GM18511 (cell line): ENCODE measurements at regions not wholly inside any gene's neighbourhood (a gene's known extent, or its start where the extent isn't known, plus 50 kb on each side); places are given as distances from the start of the nearest gene placed in this dataset.

Source experiments
- ATAC-seq: cut with Tn5 transposase; IDR thresholded peaks from one replicate; pipeline ENCODE4 v1.9.1; 2021; ENCODE audit warnings: mild to moderate bottlenecking, moderate library complexity; ENCODE audit not compliant: unreplicated experiment

DNA sequence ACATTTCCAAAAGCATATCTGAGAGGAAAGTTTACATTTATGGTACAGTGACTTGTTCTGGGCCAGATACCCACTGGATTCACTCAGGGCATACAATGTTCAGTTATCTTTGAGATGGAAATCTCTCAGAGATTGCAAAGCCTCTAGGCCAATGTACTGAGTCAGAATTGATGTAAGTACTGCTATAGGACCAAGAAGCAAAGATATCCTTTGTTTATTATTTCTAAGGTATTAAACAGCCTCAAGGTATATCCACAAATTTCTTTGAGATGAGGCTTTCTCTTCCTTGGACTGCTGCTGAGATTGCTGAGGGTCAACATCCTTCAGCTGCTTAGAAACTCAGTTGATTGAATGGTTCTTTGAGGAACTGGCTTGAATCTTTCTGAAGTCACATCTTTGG, 484.0 kb downstream of the METTL15 start:
- ATAC-seq, result no peak

DNA sequence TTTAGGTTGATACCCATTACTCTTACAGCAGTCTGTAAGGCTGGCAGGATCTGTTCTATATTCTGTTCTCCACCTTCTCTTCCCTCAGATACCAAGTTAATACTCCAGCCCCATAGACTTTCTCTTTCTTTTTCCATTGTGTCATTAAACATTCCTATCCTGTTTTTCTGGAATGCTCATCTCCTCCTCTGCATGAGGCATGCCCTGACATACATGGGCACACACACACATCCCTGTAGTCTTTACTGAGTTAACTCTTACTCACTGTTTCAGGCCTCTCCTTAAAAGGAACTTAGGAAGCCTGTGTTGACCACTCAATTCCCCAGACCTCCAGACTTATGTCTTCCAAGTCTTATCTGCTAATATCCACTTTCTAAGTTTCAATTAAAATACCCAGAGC, 476.8 kb downstream of the METTL15 start:
- no peak for ATAC-seq

DNA sequence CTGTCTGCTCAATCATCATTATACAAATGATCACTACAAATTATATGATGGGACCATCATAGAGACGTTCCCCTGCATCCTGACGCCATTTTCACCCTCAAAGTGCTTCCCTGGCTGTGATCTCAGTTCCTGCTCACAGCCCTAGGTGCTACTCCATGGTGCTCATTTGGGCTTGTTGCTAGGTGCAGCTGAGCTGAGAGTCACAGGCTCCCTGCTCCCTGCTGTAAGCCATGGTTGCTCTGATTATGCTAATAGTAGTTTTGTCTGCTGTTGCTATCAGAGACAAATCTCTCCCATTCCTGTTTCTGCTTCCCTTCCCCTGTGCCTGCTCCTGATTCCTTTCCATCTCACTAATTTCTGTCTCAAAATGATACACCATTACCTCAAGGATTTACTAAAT, 474.3 kb downstream of the METTL15 start:
- no peak for ATAC-seq

DNA sequence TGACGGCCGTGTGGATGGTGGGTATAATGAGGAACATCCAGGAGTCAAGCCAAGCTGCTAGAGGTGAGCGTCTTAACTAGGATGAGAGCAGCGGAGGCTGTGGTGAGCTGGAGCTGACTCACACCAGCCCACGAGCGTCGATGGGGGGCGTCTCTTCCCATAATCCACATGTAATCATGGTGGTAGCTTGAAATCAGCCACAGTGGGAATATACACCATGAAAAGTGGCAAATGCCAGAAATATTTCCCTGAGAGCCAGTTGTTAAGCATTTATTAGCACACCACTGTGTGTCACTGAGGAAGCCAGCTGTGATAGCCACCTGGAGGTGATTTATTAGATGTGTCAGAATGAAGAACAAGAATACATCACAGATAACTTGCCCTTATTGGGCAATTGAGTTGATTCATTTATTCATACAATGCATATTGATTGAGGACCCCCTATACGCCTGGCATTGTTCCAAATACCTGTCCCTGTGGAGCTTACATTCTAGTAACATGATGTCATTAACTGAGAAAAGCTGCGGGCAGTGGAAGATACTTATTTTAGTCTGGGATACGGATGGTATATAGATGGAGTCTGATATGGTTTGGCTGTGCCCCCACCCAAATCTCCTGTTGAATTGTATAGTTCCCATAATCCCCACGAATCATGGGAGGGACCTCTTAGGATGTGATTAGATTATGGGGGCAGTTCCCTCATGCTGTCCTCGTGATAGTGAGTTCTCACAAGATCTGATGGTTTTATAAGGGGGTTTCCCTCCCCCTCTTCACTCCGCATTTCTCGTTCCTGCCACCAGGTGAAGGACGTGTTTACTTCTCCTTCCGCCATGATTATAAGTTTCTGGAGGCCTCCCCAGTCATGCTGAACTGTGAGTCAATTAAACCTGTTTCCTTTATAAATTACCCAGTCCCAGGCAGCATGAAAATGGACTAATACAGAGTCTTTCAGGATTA, 473.4 kb downstream of the METTL15 start:
- no peak for ATAC-seq

DNA sequence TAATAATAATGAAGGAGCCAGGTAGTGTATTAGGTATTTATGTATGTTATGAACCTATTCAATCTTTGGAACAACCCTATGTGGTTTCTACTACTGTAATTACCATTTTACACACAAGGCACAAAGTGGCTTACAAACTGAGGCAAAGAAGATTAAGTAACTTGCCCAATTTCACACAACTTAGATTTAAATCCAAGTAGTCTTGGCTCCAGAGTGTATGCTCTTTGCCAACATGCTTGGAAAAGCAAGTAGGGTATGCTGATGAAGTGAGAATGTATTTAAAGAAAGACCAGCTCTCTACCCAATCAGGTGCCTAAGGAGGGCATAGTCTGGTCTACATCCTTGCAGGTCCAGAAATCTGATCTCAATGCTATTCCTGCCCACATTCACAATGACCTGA, 463.2 kb downstream of the METTL15 start:
- no peak for ATAC-seq

DNA sequence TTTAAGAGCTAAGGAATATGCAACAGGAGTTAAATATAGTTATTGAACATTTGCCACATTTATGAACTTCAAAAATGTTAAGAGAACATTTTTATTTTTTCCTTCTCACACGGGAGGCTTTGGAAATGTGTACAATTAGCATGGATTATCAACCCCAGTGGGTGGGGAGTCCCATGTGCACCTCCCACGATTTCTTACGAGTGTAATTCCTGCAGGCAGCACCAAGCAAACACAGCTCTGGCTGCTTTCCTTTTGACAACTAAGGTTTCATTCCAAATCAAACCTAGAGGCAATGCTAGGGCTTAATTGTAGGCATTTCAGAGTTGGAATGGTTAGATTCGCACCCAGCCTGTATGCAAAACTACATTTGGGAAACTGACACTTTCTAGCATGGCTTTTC, 460.9 kb downstream of the METTL15 start:
- no peak for ATAC-seq

DNA sequence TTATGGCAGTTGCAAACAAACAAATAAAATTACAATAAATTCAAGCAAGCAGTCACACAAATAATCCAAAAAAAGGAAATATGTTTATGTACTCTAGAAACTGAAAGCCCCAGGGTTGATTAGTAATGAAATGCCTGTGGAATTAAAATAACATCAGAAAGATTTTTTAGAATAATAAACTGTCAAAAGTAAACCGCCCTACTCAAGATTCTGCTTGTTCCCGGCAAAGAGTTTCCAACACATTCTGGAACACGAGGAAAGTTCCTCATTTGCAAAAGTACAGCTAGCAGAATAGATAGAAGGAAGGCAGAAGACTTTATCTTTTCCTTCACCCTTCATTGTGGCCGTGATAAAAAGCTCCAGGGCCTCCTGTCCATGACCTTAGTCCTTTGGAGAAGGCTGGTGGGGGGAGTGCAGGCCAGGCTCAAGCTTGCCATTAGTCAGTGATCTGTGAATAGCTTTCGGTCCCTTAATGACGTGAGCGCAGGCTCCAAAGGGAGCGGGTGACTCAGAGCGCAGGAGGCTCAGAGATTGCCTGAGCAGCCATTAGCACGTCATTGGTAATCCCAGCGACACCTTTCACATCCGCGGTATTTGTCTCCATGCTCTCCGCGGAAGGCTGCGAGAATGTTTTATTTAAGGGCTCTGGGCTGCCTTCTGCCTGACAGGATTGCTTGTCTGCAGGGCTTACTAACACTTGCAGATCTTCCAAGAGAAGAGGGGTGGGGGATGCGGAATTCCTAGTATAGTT, 458.3 kb downstream of the METTL15 start:
- no peak for ATAC-seq

DNA sequence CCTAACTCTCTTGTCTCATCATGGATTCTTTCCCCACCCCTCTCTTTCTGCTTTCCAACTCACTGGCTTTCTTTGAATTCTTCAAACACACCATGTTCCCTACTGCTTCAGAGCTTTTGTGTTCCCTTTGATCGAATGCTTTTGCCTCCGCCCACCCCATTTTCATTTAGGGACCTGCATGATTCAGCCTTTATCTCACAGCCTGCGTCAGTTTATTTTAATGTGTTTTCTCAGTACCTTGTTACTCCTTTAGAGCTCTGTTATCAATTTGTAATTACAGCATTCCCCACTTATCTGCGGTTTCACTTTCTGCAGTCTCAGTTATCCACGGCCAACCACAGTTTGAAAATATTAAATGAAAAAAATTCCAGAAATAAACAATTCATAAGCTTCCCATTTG, 451.3 kb downstream of the METTL15 start:
- no peak for ATAC-seq

DNA sequence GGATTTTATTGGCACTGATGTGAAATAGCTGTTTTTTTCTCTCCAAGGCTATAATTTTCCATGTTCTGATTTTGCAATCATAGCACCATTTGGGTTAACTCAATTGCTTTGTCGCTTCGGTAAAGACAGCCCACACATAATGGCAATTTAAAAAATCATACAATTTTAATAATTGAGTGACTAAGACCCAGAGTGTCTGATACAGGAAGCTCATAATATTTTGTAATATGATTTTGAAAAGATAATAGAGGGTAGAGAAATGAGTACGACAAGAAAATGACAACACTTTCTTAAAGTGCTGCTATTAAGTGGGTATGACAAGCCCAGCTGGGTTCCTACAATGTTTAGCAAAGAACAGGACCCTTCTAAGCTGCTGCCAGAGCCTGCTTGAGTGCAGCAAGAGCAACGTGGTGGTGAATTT, 439.1 kb downstream of the METTL15 start:
- no peak for ATAC-seq

DNA sequence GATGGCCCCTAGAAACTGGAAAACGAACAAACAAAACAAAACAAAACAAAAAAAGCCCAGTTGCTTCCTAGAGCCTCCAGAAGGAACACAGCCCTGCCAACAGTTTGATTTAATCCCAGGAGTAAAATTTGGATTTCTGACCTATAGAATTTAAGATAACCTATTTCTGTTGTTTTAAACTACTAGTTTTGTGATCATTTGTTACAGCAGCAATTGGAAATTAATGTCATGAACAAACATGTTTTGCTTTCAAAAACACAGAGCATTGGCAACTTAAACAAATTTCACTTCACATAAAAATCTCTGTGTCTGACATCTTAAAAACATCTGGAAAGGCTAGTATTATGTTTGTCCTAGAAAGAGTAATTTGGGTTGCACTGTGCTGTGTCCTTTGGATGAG, 437.3 kb downstream of the METTL15 start:
- no peak for ATAC-seq

DNA sequence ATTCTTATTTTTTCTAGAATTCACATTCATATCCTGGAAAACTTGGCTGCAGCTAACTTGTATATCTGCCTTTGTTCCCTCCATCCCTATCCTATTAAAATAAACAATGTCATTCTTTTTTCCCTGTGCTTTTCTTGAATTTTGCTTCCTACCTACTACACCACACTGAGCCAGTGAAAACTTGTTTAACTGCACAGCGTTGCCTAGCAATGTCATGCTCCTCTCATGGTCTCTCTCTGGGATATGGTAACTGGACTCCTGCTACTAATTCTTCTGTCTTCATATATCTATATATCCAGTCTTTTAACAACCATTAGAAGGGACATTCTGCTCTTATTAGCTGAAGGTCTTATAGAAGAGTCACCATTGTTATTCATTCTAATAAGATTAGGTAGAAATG, 434.4 kb downstream of the METTL15 start:
- ATAC-seq, result no peak

DNA sequence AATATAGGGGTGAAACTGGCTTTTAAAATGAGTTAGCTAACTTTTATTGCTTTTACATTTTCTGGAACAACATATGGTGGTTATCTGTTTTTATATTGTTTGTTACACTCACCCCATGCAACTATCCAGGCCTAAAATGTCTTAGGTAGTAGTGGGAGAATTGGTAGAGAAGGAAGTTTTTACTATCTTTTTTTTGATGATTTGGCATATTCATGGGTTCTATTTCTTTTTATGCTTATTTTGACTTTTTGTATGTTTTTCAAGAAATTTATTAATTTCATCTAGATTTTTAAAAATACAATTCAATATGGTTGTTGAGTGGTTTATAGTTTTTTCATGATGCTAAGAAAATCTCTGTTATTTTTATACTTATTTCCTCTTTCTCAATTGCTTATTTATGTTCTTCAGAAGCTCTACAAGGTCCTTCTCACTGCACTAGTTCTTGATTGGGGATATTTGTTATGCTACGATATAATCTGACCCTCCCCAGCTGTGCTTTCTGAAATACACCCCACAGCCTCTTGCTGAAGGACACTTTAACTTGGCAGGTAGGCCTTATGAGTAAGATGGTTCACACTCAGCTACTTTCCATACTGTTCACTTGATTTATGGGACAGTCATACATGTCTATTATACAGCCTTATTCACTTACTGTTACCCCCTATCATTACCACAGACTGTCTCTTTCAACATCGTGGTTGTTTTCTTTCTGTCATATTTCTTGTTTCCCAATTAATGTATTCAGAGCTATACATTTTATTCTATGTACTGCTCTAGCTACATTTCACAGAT, 431.2 kb downstream of the METTL15 start:
- ATAC-seq, result no peak

DNA sequence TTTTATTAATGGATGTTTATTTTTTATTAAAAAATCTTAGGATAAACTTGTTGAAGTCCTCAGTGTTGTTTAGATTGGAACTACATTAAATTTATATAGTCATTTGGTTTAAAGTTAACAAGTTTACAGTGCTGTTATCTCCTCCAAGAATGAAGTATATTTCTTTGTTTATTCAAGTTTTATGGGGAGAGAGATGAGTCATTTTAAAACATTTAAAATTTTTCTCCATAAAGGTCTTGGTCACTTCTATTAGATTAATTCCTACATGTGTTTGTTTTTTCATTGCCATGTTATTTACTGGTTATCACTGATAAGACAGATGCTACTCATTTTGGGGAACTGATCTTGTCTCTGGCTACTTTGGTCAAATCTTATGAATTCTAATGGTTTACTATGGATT, 429.6 kb downstream of the METTL15 start:
- ATAC-seq, result no peak

DNA sequence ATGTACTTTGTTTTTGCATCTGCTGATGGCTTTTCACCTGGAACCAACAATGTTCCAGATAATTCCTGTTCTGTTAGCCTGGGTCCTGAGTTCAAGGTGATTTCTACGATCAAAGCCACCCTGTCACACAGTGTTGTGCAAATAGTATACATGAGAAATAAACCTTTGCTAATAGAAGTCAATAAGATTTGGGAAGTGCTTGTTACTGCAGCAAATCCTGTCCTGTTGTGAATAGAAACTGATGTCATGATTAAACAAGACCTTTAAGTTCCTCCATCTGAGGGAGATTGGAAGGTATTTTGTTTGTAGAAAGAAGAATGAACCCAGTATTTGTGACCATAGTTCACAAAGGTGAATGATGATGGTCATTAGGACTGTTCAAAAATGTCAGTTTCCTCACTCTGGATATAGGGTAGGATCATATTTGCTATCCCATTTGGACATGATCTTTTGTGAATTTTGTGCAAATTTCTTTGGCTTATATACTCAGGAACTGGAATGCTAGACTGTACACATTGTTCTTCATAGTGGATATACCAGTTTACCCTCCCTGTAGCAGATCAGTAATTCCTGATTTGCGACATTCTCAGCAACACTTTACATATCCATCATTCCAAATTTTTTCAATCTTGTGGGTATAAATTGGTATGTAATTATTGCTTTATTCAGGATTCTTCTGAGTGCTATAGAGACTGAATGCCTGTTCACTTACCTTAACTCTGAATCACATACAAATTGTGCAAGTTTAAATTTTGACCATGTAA, 428.5 kb downstream of the METTL15 start:
- ATAC-seq, result no peak

DNA sequence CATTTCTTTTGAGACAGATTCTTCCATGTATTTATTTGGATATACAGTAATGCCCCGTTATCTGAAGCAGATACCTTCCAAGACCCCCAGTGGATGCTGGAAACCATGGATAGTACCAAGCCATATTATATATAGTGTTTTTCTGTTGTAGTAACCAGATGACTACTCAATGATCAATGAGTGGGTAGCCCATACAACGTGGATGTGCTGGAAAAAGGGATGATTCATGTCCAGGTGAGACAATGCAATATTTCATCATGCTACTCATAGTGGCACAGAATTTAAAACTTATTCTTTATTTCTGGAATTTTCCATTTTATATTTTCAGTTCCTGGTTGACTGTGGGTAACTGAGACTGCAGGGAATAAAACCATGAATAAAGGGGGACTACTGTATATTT, 427.5 kb downstream of the METTL15 start:
- ATAC-seq, result no peak

DNA sequence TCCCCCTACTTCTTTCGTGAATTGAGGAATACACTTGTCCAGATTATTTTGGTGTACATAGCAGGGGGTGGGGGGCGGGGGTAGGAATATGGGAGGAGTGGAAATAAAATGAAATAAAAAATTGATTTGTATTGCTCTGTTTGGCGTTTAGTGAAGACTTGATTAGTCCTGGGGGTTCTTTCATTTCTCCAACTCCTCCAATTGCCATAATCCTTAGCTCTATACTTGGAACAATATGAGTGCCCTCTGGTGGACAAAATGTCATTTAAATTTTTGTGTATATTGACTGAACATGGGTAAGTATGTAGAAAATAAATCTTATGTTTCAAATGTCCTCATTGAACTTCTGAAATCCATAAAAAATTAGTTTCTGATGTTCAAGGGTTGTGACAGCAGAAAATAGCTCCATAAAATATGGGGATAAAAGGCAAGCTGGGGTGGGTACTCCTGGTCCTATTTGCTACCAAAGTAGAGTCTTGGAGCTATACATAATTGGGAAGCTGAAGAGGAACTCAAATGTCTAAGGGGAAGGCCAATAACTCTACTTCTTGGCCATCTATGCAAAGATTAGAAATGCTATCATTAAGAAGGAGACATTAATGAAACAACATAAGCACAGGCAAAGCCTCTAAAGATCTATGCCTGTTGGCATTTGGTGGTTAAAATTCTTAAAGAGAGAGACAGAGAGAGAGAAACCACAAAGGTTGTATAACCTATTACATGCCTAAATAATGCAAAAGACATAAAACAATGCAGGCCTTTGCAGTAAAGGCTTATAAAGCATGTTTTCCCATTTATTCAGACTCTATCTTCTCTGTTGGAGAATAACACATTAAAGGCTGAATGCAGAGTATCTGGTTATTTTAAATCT, 421.6 kb downstream of the METTL15 start:
- ATAC-seq, result peak; percentile 66

DNA sequence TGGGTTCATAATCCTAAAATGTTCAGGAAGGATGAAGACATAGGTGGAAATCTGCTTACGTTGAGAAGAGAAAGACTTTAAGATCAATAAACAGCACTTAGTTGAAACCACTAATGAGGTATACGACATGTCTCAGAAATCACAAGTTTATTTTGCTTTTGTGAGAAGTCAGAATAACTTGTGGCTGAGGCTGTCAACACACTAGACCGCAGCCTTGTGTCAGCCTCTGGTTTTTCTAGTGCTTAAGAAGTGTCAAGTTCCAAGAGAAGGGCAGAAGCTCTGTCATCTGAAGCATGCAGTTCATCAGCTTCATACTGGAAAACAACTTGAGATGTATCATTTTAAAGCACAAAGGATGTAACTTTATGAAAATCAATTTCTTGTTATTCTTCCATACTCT, 420.9 kb downstream of the METTL15 start:
- no peak for ATAC-seq

DNA sequence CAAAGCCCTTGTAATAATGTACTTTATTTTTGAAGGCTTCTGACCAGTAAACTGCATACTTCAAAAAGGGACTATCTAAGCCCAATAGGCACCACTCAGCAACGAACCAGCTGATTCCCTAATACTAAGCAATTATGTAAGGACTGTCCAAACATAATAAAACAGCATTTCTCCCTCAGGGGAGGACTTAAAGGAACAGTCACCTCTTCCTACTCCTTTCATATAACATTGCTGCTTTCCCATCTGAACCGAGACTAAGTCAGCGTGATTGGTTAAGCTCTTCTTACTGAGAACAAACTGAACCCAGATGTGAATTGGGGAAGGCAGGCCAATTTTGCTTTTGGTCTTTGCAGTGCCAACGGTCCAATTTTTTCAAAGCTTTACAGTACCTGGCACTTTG, 420.0 kb downstream of the METTL15 start:
- ATAC-seq, result no peak

DNA sequence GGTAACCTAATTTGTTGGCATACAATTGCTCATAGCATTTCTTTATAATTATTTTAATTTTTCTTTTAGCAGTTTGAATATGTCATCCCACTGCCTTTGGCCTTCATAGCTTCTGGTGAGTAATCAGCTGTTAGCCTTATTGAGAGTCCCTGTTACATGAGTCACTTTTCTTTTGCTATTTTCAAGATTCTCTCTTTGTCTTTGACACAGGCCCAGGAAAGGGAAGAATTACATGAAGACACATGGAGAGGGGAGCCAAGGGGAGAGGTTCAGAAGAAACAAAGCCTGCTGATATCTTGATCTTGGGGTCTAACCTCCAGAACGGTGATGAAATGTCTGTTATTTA, 418.2 kb downstream of the METTL15 start:
- ATAC-seq, result no peak
